GM19351 (cell line): ENCODE measurements at regions not wholly inside any gene's neighbourhood (a gene's known extent, or its start where the extent isn't known, plus 50 kb on each side); places are given as distances from the start of the nearest gene placed in this dataset.

ENCODE experiments used
- ATAC-seq: cut with Tn5 transposase; IDR thresholded peaks from one replicate; pipeline ENCODE4 v1.9.1; 2021; ENCODE audit warnings: mild to moderate bottlenecking, moderate library complexity; ENCODE audit not compliant: unreplicated experiment

DNA sequence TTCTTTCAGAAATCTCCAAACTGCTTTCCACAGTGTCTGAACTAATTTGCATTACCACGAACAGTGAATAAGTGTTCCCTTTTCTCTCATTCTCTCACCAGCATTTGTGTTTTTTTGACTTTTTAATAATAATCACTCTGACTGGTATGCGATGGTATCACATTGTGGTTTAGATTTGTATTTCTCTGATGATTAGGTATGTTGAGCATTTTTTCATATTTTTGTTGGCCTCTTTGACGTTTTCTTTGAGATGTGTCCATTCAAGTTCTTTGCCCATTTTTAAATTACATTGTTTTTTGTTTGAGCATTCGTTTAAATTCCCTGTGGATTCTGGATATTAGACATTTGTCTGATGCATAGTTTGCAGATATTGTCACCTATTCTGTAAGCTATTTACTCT, 1639.6 kb upstream of the TENM4 start:
- no peak for ATAC-seq

DNA sequence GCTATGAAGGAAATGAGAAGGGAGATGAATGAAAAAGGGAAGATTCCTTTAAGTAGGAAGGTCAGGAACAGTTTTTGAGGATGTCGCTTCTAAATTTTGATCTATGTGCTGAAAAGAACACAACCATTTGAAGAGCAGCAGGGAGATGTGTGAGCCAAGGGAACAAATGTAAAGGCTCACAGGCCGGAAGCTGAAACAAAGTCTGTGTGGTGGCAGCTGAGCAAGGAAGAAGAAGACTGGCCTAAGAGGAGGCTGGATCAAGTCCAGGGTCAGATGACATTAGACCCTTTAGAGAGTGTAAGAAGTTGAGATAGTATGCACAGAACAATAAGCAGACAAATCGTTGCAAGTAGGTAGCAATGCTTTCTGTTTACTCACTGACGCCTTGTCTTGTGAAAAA, 1631.4 kb upstream of the TENM4 start:
- no peak for ATAC-seq

DNA sequence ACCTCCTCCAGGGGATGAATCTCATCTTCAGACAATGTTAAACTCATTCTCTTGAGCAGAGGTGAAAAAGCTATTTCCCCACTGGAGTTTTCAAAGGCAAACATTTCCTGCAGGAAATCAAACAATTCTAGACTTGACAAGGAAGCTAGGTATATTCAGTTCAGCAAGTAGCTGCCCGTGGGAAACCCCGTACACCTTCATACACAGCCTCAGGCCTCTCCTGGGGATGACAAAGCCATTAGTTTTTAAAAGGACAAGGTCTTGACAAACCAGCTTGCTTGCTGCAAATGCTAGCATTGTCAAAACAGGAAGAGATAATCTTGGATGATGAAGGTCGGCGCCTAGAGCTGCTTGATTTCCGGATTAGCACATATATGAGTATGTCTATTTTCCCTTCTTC, 1630.8 kb upstream of the TENM4 start:
- no peak for ATAC-seq

DNA sequence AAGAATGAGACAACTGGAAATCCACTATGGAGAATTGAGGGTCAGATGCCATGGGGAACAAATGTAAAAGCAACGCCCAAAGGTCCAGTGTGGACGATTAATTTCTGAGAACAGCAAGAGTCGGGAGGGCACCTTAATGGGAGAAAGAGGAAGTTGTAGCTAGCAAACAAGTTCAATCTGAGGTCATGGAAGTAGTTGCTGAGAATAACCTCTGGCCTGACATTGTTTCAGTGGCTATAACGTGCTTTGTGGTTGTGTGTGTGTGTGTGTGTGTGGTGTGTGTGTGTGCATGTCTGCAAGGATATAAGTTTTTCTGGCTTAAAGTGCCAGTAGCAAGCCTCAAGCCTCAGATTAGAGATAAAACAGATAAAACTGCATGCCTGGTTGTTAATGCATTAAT, 1630.1 kb upstream of the TENM4 start:
- ATAC-seq: peak; percentile 98

DNA sequence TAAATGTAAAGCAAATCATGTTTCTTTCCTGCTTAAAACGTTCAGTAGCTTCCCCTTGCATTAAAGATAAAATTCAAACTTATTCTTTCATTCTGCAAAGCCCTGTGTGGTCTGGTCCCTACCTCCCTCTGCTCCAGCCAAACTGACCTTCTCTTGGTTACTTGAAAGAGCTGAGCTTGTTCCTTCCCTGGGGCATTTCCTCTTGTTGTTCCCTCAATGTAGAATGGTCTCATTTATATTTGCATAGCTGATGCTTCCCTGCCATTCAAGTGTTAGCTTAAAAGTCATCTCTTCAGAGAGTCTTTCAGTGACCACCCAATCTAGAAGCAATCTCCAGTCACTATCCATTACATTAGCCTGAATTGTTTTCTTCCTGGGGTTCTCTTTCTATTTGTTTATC, 1618.5 kb upstream of the TENM4 start:
- ATAC-seq: no peak

DNA sequence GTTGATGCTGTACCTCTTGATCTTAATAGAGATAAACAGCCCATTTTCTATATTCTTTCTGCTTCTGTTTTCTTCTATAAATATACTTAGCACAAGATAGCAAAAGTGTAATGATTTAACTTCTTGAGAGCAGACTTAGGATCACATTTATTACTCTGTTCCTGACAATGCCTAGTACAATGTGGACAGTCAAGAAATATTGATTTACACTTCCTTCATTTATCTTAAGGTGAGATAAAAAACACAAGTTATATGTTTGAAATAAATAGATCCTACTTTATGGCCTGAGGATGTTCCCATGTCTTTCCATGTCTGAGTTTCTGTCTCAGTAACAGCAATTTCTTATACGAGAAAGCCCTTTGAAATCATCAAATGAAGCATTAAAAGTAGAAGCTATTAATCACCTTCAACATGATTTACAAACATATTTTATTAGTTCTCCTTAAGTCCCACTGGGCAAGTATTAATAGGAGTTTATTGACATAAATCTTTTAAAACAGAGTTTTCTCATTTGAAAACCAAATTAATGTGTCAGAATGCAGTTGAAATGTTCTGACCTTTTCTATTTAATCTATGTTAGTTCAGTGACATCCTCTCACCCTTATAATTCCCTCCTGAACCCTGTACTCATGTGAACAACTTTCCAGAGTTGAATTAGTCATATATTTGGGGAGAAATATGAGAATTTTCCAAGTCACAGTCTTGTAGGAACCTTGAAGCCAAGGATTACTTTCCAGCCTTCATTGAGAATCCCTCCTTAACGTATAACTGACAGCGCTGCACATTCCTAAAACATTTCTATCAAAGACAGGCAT, 1611.7 kb upstream of the TENM4 start:
- no peak for ATAC-seq

DNA sequence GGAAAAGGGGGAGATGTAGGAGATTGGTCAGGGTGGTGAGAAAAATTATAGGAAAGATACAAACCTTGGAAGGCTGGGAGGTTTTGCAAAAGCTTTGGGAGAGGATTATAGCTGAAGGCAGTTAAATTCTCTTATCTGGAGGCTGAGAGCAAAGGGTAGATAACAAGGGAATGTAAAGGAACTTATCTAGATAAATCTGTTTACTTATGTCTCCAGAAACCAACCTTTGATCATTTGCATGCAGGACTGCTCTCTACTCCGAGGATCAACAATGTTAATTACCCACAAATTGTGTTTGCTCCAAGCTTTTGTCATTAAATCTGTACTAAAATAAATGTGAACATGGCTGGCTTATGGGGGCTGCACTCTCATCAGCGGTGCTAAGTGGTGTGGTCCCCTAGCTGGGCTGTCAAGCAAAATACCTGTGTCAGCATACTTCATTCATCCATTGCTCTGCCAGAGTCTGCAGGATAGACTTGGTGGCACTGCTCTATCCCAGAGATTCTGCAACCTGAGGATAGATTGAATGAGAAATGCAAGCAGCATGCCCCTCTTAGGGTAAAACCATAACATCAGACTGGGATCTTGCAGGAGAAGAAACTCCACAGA, 1599.2 kb upstream of the TENM4 start:
- ATAC-seq: no peak

DNA sequence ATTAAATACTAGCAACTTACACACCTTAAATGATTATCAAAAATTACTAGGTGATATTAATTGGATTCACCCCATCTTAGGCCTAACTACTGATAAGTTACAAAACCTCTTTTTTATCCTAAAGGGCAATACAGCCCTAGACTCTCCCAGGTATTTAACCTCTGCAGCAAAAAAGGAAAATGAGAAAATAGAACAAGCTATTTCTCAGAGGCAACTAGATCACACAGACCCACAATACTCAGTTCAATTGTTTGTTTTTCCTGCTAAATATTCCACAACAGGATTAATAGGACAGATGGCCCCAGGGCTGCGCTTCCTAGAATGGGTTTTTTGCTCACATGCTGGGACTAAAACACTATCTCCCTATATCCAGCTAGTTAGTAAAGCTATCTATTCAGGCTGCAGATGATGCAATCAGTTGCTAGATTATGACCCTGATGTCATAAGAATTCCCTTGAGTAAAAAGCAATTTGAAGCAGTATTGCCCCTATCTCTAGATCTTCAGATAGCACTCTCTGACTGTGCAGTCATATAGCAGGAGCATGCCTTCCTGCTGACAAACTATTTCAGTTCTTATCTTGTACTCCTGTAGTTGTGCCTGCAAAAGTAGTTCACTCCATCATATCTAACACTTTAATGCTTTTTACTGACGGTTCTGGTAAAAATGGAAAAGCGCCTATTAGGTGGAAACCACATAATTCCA, 1595.5 kb upstream of the TENM4 start:
- no peak for ATAC-seq

DNA sequence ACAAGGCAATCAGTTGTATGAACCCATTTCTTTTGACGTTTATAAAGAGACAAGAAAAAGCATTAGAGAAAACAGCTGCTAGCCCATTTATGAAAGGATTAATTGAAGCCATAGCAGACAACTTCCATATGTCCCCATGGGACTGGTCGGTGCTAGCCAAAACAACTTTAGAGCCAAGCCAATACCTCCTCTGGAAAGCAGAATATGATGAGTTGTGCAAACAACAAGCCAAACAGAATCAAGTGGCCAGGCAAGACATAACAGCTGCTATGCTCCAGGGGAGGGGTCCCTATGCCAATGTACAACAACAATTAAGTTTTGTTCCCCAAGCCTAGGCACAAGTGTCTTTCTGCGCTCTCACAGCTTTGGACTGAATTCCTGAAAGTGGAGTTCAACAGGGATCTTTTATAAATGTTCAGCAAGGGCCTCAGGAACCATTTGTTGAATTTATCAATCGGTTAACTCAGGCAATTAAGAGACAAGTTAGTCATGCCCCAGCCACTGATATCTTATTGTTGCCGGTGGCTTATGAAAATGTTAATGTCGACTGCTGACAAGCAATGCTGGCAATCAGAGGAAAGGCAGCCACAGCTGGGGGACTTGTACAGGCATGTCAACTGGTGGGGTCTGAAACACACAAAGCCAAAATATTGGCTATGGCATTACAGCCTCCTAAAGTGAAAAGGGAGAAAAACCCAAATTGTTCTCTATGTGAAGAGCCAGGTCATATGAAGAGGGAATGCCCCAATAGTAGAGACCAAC, 1593.1 kb upstream of the TENM4 start:
- ATAC-seq: no peak

DNA sequence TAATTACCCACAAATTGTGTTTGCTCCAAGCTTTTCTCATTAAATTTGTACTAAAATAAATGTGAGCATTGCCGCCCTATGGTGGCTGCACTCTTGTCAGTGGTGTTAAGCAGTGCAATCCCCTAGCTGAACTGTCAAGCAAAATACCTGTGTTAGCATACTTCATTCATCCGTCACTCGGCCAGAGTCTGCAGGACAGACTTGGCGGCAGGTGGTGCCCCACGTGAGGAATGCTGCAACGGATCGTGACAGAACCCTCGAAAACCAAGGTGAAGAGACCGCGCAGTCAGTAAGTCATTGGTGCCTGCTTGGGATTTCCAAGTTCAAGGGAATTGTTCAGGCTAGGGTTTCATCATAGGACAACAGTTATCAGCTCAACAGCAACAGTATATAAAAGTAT, 1592.1 kb upstream of the TENM4 start:
- ATAC-seq: no peak

DNA sequence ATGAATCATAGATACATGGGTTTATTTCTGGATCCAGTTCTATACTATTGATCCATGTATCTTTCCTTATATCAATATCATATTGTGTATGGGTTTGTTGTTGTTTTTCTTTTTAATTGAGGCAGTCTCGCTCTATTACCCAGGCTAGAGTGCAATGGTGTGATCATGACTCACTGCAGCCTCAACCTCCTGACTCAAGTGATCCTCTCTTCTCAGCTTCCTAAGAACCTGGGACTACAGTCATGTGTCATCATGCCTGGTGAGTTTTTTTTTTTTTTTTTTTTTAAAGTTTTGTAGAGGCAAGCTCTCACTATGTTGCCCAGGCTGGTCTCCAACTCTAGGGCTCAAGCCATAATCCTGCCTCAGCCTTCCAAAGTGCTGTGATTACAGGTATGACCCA, 1589.4 kb upstream of the TENM4 start:
- no peak for ATAC-seq

DNA sequence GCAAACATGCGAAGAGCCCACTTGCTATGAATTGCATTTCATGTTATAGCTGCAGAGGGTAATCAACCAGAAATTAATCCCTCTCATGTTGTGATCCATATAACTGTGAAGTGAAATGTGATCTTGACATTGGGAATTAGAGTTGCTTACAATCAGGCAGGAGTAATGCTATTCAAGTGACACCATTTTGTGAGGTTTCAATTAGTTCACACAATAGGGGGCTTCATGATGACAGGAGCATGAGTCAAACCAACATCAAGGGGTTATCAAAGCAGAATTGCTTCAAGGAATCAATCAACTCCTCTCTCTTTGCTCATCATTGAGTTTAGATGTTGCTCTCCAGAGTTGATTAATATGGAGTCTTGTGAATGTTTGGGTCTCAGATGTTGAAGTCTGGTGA, 1585.2 kb upstream of the TENM4 start:
- ATAC-seq: no peak

DNA sequence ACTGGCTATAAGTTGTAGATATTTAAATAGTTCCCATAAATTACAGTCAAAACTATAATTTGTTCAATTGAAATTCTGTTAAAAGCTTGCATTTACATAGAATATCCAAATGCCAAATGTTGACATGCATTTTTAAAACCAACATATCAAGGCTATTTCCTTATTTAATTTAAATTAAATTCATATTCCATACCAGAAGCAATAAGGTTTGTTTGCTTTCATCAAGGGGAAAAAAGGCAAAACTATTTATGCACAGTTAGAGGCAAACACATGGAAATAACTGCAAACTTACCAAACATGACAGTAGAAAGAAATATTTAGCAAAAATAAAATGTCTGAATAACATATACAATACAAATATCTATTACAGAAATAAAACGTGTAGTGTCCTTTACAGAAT, 1581.2 kb upstream of the TENM4 start:
- no peak for ATAC-seq

DNA sequence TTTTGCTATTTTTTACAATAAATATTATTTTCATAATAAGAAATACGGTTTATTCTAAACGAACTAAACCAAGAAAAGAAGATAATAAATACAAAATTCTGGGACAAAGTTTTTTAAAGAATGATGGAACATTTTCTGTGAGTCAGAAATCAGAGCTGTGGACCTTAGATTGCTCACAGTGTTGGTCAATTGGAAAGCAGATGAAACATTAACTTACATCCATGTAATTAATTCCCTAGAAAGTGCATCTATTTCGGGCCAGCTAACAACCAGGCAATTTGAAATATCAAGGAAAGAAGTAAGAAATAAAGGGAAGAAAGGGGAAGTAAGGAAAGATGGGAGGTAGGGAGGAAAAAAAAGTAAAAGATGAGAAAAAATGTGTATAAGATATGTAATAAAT, 1569.8 kb upstream of the TENM4 start:
- no peak for ATAC-seq

DNA sequence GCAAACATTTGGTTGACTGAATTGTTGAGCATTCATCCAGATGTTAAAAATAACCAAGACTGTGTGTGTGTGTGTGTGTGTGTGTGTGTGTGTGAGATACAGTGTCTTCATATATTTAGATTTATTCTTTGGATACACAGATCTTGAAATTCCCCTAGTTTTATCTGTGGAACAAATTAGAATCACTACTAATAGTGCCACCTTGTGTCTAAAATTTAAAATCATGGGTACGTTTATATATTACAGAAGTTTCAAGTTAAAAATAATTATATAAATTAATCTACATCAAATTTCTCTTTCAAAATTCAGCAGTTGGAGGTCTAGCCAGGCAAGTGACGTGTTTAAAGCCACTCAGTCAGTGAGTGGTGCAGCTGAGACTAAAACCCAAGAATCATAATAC, 1566.2 kb upstream of the TENM4 start:
- ATAC-seq: no peak

DNA sequence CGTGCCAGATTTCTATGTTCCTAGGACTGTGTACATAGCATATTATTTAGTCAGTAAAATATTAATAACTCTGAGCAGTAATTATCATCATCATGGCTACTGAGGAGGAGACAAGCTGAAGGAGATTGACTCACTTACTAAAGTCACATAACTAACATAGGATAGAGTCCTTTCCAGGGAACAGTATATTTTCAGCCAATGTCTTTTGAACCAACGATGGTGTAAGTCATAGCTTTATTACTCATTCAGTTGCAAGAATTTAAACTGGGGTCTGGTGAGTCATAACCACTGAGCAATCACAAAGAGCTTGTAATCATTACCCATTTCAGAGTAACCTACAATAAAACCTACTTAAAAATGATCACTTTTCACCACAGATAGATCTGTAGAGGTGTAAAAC, 1564.8 kb upstream of the TENM4 start:
- ATAC-seq: no peak

DNA sequence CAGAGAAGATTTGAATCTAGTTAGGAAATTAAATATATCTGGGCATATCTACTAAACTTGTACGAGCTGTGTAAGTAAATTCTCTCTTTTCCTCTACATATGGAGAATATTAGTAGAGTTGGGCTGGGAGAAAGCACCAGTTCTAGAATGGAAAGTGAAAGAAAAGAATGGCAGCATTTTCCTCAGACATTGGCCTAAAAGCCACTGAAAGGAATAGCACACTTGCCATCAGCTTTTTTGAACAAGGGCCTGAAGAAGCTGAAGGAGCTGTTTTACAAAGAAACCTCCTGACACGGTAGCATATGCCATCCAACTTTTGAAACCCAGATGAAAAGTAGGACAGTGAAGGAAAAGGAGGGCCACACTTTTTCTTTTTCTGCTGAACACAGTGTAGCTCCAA, 1563.7 kb upstream of the TENM4 start:
- no peak for ATAC-seq

DNA sequence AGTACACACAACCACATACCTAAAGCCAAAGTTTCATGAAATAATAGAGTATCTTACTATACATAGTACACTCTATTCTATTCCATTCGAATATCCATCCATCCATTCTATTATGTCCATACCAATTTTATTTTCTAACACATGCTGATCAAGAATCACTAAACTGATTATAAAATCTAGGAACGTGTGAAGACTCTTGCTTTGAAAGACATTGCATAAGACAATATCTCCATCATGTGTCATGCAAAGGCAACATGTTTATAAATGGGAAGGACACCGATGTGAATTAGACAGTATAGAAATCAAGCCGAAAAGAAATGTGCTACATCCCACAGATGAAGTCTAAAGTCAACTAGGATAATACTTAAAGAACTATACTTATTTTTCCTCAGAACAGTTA, 1561.5 kb upstream of the TENM4 start:
- ATAC-seq: no peak

DNA sequence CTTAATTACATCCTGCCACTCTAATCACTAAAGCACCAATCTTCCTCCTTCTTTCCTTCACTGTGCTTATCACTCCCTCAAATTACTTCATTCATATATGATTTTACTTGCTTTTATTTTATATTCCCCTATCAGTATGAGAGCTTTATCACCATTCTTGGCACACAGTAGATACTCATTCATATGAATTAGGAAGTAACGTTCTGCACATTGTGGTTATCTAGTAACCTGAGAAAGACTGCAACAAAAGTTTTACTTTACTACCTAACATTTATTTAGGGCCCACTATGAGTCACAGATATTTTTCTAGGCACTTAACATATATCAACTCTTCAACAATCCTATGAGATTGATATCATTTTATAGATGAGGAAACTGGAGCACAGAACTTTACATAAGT, 1559.9 kb upstream of the TENM4 start:
- ATAC-seq: no peak

DNA sequence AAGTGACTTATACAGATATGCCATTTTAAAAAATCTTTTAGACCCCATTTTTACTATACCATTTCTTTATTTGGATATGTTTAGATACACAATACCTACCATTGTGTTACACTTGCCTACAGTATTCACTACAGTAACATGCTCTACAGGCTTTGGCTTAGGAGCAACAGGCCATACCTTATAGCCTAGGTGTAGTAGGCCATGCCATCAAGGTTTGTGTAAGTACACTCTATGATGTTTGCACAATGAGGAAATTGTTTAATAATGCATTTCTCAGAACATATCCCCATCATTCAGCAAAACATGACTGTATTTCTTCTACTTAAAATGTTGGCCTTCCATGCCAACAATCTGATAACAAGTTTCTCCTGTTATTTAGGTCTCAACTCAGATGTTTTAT, 1559.5 kb upstream of the TENM4 start:
- no peak for ATAC-seq

DNA sequence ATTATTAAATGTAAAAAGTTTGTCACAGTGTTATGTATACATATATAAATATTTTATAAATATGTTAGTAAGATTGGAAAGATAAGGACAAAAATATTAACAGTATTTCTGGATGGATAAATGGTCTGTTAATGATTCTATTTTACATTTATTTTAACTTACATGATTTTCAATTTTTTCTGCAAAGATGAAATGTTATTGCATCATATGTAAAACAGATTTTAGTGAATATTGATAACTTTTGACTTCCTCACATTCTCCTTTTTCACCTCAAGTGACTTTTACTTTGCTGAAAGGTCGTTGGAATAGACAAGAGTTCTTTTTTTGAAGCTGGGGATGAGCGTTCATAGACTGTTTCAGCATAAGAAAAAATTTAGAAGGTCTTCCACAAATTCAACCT, 1554.7 kb upstream of the TENM4 start:
- no peak for ATAC-seq

DNA sequence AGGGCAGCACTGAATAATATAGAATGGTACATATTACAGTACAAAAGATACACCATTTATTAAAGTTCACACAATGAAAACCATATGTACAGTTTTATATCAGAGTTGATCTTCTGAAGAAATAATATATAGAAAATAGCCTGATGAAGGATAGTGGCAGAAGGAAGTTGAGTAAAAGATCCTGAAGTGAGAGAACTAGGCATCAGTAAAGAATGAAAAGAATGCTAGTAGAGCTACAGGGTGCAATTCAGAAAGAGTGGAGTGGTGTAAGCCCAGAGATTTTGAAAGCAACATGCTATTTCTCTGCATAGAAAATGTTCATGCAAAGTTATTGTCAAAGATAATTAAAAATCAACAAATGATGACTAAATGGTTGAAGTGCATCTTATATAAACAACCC, 1552.7 kb upstream of the TENM4 start:
- no peak for ATAC-seq
